SH-SY5Y (cell line): ENCODE measurements at regions not wholly inside any gene's neighbourhood (a gene's known extent, or its start where the extent isn't known, plus 50 kb on each side); places are given as distances from the start of the nearest gene placed in this dataset.

Experiments used
- GATA2 ChIP-seq: IDR thresholded peaks from 2 replicates; pipeline ENCODE4 v1.6.1; 2011; ENCODE audit warnings: mild to moderate bottlenecking, low read depth, low read length
- GATA3 ChIP-seq: IDR thresholded peaks from 2 replicates; pipeline ENCODE4 v1.6.1; 2011; ENCODE audit warnings: low read depth, mild to moderate bottlenecking, low read length, moderate library complexity

- no peak for TF ChIP-seq GATA2
- TF ChIP-seq GATA3 = no peak
Measured at GRCh38 chr2:226483143-226483542, 316.5 kb downstream of the IRS1 start.

GRCh38 chr2:226478109-226478809 lies 321.4 kb downstream of the IRS1 start:
- no peak for TF ChIP-seq GATA2
- TF ChIP-seq GATA3 = no peak

- TF ChIP-seq GATA2 = no peak
- no peak for TF ChIP-seq GATA3
Measured at GRCh38 chr2:226477221-226478108, 322.2 kb downstream of the IRS1 start.

- TF ChIP-seq GATA2 = no peak
- no peak for TF ChIP-seq GATA3
Measured at GRCh38 chr2:226475650-226476049, 324.0 kb downstream of the IRS1 start.

- TF ChIP-seq GATA2 = no peak
Measured at GRCh38 chr2:226474131-226474530, 325.5 kb downstream of the IRS1 start.

- TF ChIP-seq GATA2 = no peak
- TF ChIP-seq GATA3 = no peak
Measured at GRCh38 chr2:226471987-226472470, 327.6 kb downstream of the IRS1 start.

- TF ChIP-seq GATA3 (no peak), GATA2 (no peak)
Measured at GRCh38 chr2:226467633-226468032, 332.0 kb downstream of the IRS1 start.

GRCh38 chr2:226467221-226467620 lies 332.4 kb downstream of the IRS1 start:
- TF ChIP-seq GATA2 = no peak
- TF ChIP-seq GATA3 = no peak

- TF ChIP-seq GATA2 (no peak), GATA3 (no peak)
Measured at GRCh38 chr2:226466589-226466988, 333.0 kb downstream of the IRS1 start.

- TF ChIP-seq GATA3 (no peak), GATA2 (no peak)
Measured at GRCh38 chr2:226466124-226466523, 333.5 kb downstream of the IRS1 start.

- TF ChIP-seq GATA3 (no peak), GATA2 (no peak)
Measured at GRCh38 chr2:226464380-226464779, 335.2 kb downstream of the IRS1 start.

GRCh38 chr2:226463154-226463553 lies 336.5 kb downstream of the IRS1 start:
- no peak for TF ChIP-seq GATA2
- no peak for TF ChIP-seq GATA3

GRCh38 chr2:226461981-226462380 lies 337.6 kb downstream of the IRS1 start:
- TF ChIP-seq GATA3 (no peak), GATA2 (no peak)

GRCh38 chr2:226452768-226453167 lies 346.9 kb downstream of the IRS1 start:
- TF ChIP-seq GATA2 = no peak
- TF ChIP-seq GATA3 = no peak

GRCh38 chr2:226451486-226451885 lies 348.1 kb downstream of the IRS1 start:
- TF ChIP-seq GATA2 (no peak), GATA3 (no peak)
